ENCODE measurements at regions not wholly inside any gene's neighbourhood (a gene's known extent, or its start where the extent isn't known, plus 50 kb on each side); places are given as distances from the start of the nearest gene placed in this dataset.

DNA sequence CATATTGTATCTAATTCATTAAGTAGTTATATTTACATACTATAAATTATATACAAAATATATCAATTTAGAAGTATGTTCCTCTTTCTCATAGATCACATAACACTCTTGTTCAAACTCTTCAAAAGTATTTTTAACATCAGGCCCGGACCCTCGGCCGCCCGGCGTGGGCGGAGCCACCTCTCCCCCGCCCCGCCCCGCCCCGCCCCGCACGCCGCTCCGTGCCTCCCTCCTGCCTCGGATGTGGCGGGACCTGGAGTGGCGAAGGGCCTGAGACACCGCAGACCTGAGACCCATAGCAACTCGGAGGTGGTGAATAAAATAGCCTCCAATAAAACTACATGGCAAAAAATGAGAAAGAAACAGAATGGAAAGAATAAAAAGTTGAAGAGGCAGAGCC is 105.9 kb upstream of the BDNF start:
- TF ChIP-seq, protein P1, sequence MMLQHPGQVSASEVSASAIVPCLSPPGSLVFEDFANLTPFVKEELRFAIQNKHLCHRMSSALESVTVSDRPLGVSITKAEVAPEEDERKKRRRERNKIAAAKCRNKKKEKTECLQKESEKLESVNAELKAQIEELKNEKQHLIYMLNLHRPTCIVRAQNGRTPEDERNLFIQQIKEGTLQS (IDR thresholded peaks at IDR 0.05; ENCODE audit: insufficient read depth, low read depth, low read length) = no peak
- TF ChIP-seq POLR2A (IDR thresholded peaks at IDR 0.05; ENCODE audit: control extremely low read depth in 1 of 2, low read depth in 2 of 2, low read length in 2 of 2) (no peak), KDM1A (IDR thresholded peaks at IDR 0.05; ENCODE audit: borderline replicate concordance, low read length) (no peak), FOSL1 (IDR thresholded peaks at IDR 0.05; ENCODE audit: insufficient read depth, low read depth, low read length) (no peak), CHD2 (IDR thresholded peaks at IDR 0.05; ENCODE audit: low read length) (no peak), SP1 (IDR thresholded peaks at IDR 0.05; ENCODE audit: low read depth, low read length) (no peak), MAFK (IDR thresholded peaks at IDR 0.05; ENCODE audit: low read depth, low read length) (no peak), CREB1 (IDR thresholded peaks at IDR 0.05) (no peak), SIX5 (IDR thresholded peaks at IDR 0.05; ENCODE audit: low read depth, low read length) (no peak), SRF (IDR thresholded peaks at IDR 0.05; ENCODE audit: low read depth, low read length) (no peak)
- TF ChIP-seq, protein P2, sequence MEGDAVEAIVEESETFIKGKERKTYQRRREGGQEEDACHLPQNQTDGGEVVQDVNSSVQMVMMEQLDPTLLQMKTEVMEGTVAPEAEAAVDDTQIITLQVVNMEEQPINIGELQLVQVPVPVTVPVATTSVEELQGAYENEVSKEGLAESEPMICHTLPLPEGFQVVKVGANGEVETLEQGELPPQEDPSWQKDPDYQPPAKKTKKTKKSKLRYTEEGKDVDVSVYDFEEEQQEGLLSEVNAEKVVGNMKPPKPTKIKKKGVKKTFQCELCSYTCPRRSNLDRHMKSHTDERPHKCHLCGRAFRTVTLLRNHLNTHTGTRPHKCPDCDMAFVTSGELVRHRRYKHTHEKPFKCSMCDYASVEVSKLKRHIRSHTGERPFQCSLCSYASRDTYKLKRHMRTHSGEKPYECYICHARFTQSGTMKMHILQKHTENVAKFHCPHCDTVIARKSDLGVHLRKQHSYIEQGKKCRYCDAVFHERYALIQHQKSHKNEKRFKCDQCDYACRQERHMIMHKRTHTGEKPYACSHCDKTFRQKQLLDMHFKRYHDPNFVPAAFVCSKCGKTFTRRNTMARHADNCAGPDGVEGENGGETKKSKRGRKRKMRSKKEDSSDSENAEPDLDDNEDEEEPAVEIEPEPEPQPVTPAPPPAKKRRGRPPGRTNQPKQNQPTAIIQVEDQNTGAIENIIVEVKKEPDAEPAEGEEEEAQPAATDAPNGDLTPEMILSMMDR (IDR thresholded peaks at IDR 0.05; ENCODE audit: control extremely low read depth in 1 of 3, insufficient read depth in 1 of 3, low read depth in 1 of 3, low read length in 3 of 3) = no peak
- TF ChIP-seq, protein P3, sequence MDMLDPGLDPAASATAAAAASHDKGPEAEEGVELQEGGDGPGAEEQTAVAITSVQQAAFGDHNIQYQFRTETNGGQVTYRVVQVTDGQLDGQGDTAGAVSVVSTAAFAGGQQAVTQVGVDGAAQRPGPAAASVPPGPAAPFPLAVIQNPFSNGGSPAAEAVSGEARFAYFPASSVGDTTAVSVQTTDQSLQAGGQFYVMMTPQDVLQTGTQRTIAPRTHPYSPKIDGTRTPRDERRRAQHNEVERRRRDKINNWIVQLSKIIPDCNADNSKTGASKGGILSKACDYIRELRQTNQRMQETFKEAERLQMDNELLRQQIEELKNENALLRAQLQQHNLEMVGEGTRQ (IDR thresholded peaks at IDR 0.05; ENCODE audit: low read length) = no peak
